Keratinocyte (primary cell): ENCODE measurements at regions not wholly inside any gene's neighbourhood (a gene's known extent, or its start where the extent isn't known, plus 50 kb on each side); places are given as distances from the start of the nearest gene placed in this dataset.

Experiments used
- CTCF ChIP-seq, 3 experiments: IDR thresholded peaks in 1 of 3; conservative IDR thresholded peaks in 1 of 3; optimal IDR thresholded peaks in 1 of 3; 2 replicates in 2 of 3; 3 replicates in 1 of 3; pipeline versions ENCODE3 to v1.5.1; 2011; ENCODE audit warnings: low read length in 3 of 3, mild to moderate bottlenecking in 3 of 3, moderate library complexity in 2 of 3, control low read depth in 1 of 3, inconsistent platforms in 1 of 3; ENCODE audit not compliant: insufficient read depth in 2 of 3; ENCODE audit errors: extremely low read depth in 1 of 3
- EZH2 ChIP-seq: IDR thresholded peaks from one replicate; pipeline ENCODE4 v1.6.1; 2012; ENCODE audit warnings: inconsistent platforms, mild to moderate bottlenecking, low read length, moderate library complexity

GRCh38 chr1:98121646-98122045, 200.8 kb upstream of the DPYD start:
- TF ChIP-seq EZH2, result no peak
- TF ChIP-seq CTCF (optimal IDR thresholded peaks at IDR 0.05 in 1 of 3, IDR thresholded peaks at IDR 0.05 in 1 of 3, conservative IDR thresholded peaks at IDR 0.05 in 1 of 3; ENCODE audit: extremely low read depth in 1 of 3, insufficient read depth in 2 of 3, low read length in 3 of 3), result no peak
